ENCODE measurements at regions not wholly inside any gene's neighbourhood (a gene's known extent, or its start where the extent isn't known, plus 50 kb on each side); places are given as distances from the start of the nearest gene placed in this dataset.

GRCh38 chr12:76195920-76196319 is 111.4 kb upstream of the NAP1L1 start:
- Histone ChIP-seq H4K8ac (ENCODE audit: low read depth in 2 of 2, low read length in 2 of 2) (no peak overlapping the region), H3K4ac (ENCODE audit: low read depth, low read length) (no peak overlapping the region), H3K9ac (ENCODE audit: low read depth, low read length) (no peak overlapping the region), H3K9me3 (ENCODE audit: control insufficient read depth, insufficient read depth, low read length) (peaks cover 12% of the 10 kb centered on the region), H3K36me3 (ENCODE audit: control insufficient read depth, insufficient read depth, low read length) (no peaks in the 10 kb centered on the region), H2BK15ac (ENCODE audit: low read depth, low read length) (no peak overlapping the region; the same call in 2 of the 3 replicates), H3K79me1 (ENCODE audit: low read depth in 1 of 2, low read length in 2 of 2) (no peaks in the 10 kb centered on the region), H2AFZ (replicated peaks; ENCODE audit: low read length, poor library complexity) (no peak overlapping the region), H4K91ac (ENCODE audit: insufficient read depth, low read depth, low read length) (no peak overlapping the region), H3K23ac (ENCODE audit: low read depth, low read length) (no peak overlapping the region), H3K18ac (ENCODE audit: low read depth, low read length) (no peak overlapping the region), H3K4me2 (ENCODE audit: low read depth, low read length) (no peak overlapping the region), H4K20me1 (ENCODE audit: insufficient read depth, low read length) (no peaks in the 10 kb centered on the region), H3K14ac (replicated peaks; ENCODE audit: low read depth, low read length) (no peak overlapping the region; the same call in 1 of the 2 replicates), H2BK20ac (ENCODE audit: low read depth, low read length) (no peak overlapping the region), H3K4me3 (ENCODE audit: insufficient read depth, low read depth, low read length) (no peak overlapping the region), H3K9me1 (ENCODE audit: insufficient read depth, low read length) (no peaks in the 10 kb centered on the region), H4K5ac (ENCODE audit: low read depth, low read length) (no peak overlapping the region), H2AK9ac (replicated peaks; ENCODE audit: low read depth, low read length, poor library complexity) (no peak overlapping the region), H2BK120ac (ENCODE audit: low read depth, low read length) (no peak overlapping the region), H2BK5ac (ENCODE audit: low read depth, low read length, poor library complexity, severe bottlenecking) (no peak overlapping the region), H2AK5ac (ENCODE audit: low read depth, low read length) (no peak overlapping the region), H3K56ac (ENCODE audit: extremely low read depth, insufficient read depth, low read length) (no peak overlapping the region), H3K4me1 (ENCODE audit: control insufficient read depth, insufficient read depth, low read length) (no peaks in the 10 kb centered on the region), H3K27me3 (ENCODE audit: control insufficient read depth, insufficient read depth, low read length) (no peaks in the 10 kb centered on the region), H3K27ac (ENCODE audit: insufficient read depth, low read length) (no peak overlapping the region)
- no peak for TF ChIP-seq MAZ (IDR thresholded peaks at IDR 0.05; ENCODE audit: borderline replicate concordance, low read depth, low read length)
- no peak for TF ChIP-seq SMC3 (IDR thresholded peaks at IDR 0.05; ENCODE audit: low read depth, low read length)
- no peak for TF ChIP-seq CEBPB (IDR thresholded peaks at IDR 0.05; ENCODE audit: low read depth, low read length)
- no peak for TF ChIP-seq NFE2L2 (IDR thresholded peaks at IDR 0.05; ENCODE audit: low read depth, low read length)
- TF ChIP-seq RFX5 (IDR thresholded peaks at IDR 0.05; ENCODE audit: low read depth, low read length), result no peak
- intact Hi-C loops (cut with micrococcal nuclease), result no loop called here
- CTCF ChIA-PET, result no interaction called here
- DNase-seq, result no peak
- no TSS peak for BruUV-seq (replicated peaks)
- ATAC-seq (ENCODE audit: low read depth), result no peak
- POLR2A ChIA-PET (ENCODE audit: unreplicated experiment), result no interaction called here
- dilution Hi-C loops (cut with HindIII; ENCODE audit: low sequenced_read_pairs, unreplicated experiment), result no loop called here
- in situ Hi-C loops (cut with MboI; ENCODE audit: low sequenced_read_pairs), result no loop called here
- WGBS, 2 experiments (ENCODE audit: extremely low coverage in 2 of 2, insufficient read length in 1 of 2), result no CpG with 5 or more reads among the region's 1 CpG
